GM20000 (cell line): ENCODE measurements at regions not wholly inside any gene's neighbourhood (a gene's known extent, or its start where the extent isn't known, plus 50 kb on each side); places are given as distances from the start of the nearest gene placed in this dataset.

Source experiments
- DNase-seq: peaks from one replicate; pipeline ENCODE4 v3.0.0; 2012; ENCODE audit warnings: low spot score
- CTCF ChIP-seq: IDR thresholded peaks from 2 replicates; pipeline ENCODE4 v1.5.1; 2012; ENCODE audit warnings: mild to moderate bottlenecking, control low read depth; ENCODE audit errors: extremely low read depth, missing control alignments

GRCh38 chr3:163476179-163476578 lies 1602.1 kb downstream of the SI start:
- no peak for TF ChIP-seq CTCF
- no peak for DNase-seq

- no peak for DNase-seq
- no peak for TF ChIP-seq CTCF
These were observed 1603.5 kb downstream of the SI start for GRCh38 chr3:163474766-163475165.

GRCh38 chr3:163468531-163469335 lies 1609.6 kb downstream of the SI start:
- no peak for DNase-seq
- no peak for TF ChIP-seq CTCF

- no peak for TF ChIP-seq CTCF
- no peak for DNase-seq
These were observed 1615.8 kb downstream of the SI start for GRCh38 chr3:163462446-163462845.

- no peak for TF ChIP-seq CTCF
- no peak for DNase-seq
These were observed 1627.6 kb downstream of the SI start for GRCh38 chr3:163450698-163451097.

GRCh38 chr3:163438760-163439159 lies 1639.5 kb downstream of the SI start:
- TF ChIP-seq CTCF, result no peak
- DNase-seq, result no peak

GRCh38 chr3:163422671-163423070 lies 1655.6 kb downstream of the SI start:
- no peak for DNase-seq
- TF ChIP-seq CTCF, result no peak
